Stimulated activated effector memory CD8-positive, alpha-beta T cell treated with anti-CD3 and anti-CD28 coated beads, Interleukin-12 subunit alpha, Interleukin-12 subunit beta, amount 100 ng/mL, for 72 hours (primary cell): ENCODE measurements at regions not wholly inside any gene's neighbourhood (a gene's known extent, or its start where the extent isn't known, plus 50 kb on each side); places are given as distances from the start of the nearest gene placed in this dataset.

ENCODE experiments used
- ATAC-seq: fragments of 150-1000 bp; cut with Tn5 transposase; 2 replicates; pipeline ENCODE4 v1.10.0; 2021
- DNase-seq, 2 donors: peaks; one replicate each; pipeline ENCODE4 v3.0.0; 2021 to 2022; ENCODE audit warnings: low spot score in 2 of 2
- H3K27ac Mint-ChIP-seq: one replicate; pipeline ENCODE4 v1.8.0; 2022; ENCODE audit warnings: mild to moderate bottlenecking, mixed read lengths
- H3K36me3 Mint-ChIP-seq: one replicate; pipeline ENCODE4 v1.8.0; 2022; ENCODE audit warnings: mild to moderate bottlenecking, mixed read lengths
- H3K4me1 Mint-ChIP-seq: one replicate; pipeline ENCODE4 v1.8.0; 2022; ENCODE audit warnings: mixed read lengths
- H3K4me3 Mint-ChIP-seq: one replicate; pipeline ENCODE4 v1.8.0; 2022; ENCODE audit warnings: mild to moderate bottlenecking, mixed read lengths
- H3K9me3 Mint-ChIP-seq: one replicate; pipeline ENCODE4 v1.8.0; 2022; ENCODE audit warnings: mixed read lengths

DNA sequence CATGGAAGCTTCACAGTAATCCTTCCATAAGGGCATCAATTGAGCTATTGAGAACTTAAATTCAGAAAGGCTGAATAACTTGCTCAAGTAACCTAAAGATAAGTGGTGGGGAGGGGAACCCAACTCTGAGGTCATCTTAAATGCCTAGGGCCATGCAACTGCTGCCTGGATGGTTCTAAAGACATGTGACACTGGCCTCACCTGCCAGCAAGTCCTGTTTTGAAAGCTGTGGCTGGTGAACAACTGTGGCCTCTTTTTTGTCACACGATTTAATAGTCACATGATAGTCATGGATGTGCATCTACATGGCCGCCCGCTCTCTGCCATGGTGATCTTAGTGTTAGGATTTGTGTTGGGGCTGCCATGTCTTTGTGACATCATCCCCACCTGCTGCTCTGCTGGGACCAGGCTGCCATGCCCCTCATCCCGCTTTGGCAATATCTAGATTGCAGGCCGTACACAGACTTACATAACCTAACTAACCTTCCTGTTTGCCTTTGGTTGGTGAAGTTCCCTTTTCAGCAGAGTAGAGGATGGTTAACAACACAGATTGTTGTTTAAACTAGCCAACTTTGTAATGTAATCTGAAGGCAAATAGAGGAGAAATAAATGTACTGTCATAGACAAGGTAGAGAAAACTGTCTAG, 177.9 kb upstream of the SH3BP4 start:
- no peak overlapping the region for H3K27ac Mint-ChIP-seq
- no peaks in the 10 kb centered on the region for H3K9me3 Mint-ChIP-seq
- no peaks in the 10 kb centered on the region for H3K4me1 Mint-ChIP-seq

DNA sequence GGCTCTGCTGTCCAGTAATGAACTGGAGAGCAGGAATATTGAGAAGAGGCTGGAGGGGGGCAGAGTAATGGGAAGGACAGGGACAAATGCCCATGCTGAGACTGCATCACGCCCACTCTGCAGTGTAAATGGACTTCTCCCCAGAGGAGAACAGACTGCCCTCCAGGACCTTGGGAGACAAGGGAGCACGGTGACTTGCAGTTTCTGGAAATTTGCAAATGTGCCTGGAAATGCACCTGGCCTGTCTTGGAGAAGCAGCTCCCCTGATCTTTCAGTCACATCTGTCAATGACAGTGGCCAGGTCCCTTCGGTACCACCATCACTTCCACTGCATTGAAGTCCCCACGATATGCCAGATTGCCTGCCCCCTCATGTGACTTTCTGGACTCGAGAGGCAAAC, 178.7 kb upstream of the SH3BP4 start:
- ATAC-seq, result no peak
- Mint-ChIP-seq H3K4me3 (no peak overlapping the region), H3K9me3 (no peaks in the 10 kb centered on the region), H3K36me3 (no peaks in the 10 kb centered on the region), H3K4me1 (no peaks in the 10 kb centered on the region), H3K27ac (no peak overlapping the region)
- no peak for DNase-seq

More for the DNA sequence above, 177.9 kb upstream of the SH3BP4 start:
- H3K4me3 Mint-ChIP-seq, result no peak overlapping the region
- ATAC-seq, result no peak
- H3K36me3 Mint-ChIP-seq, result no peaks in the 10 kb centered on the region
- DNase-seq, result no peak

DNA sequence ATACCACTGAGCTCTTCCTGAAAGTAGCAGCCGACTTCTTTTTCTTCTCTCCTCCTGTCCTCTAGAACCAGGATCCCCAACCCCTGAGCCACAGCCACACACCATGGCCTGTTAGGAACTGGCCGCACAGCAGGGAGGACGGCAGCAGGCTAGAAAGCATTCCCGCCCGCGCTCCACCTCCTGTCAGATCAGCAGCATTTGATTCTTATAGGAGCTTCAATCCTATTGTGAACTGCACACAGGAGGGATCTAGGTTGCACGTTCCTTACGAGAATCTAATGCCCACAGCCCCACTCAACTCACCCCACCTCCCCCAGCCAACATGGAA, 179.1 kb upstream of the SH3BP4 start:
- H3K27ac Mint-ChIP-seq, result no peak overlapping the region
- ATAC-seq, result no peak

DNA sequence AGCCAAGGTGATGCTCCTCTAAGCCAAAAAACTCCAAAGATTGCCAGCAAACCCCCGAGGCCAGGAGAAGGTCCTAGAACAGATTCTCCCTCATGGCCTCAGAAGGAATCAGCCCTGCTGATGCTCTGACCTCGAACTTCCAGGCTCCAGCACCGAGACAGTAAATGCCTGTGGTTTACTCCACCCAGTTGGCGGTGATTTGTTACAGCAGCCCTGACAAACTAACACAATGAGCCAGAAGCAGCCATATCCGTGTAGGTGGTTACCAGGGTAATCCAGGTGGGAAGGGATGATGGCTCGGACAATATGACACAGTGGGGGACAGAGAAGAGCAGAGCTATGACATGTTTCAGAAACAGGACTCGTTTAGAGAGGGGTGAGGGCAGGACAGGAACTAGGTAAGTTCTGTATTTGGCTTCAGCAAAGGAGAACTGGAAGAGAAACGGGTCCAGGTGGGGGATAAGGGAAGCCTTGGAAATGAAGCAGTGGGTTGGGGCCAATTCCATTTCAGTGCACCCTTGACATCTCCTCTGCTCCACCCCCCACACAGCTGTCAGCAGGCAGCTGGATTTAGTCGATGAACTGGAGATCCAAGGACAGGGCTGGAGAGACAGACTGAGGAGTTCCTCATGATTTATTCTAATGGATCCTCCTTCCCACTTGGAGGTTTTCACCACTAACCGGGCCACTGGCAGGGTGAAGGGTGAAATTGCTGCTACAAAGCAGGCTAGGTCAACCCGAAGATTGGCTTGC, 179.7 kb upstream of the SH3BP4 start:
- DNase-seq, result no peak
- H3K4me3 Mint-ChIP-seq, result no peak overlapping the region
- H3K36me3 Mint-ChIP-seq, result no peaks in the 10 kb centered on the region
- H3K4me1 Mint-ChIP-seq, result no peaks in the 10 kb centered on the region
- no peak for ATAC-seq
- H3K9me3 Mint-ChIP-seq, result no peaks in the 10 kb centered on the region
- no peak overlapping the region for H3K27ac Mint-ChIP-seq

More for the DNA sequence above, 179.1 kb upstream of the SH3BP4 start:
- Mint-ChIP-seq H3K4me3 (no peak overlapping the region), H3K4me1 (no peaks in the 10 kb centered on the region), H3K36me3 (no peaks in the 10 kb centered on the region), H3K9me3 (no peaks in the 10 kb centered on the region)
- DNase-seq, result no peak

DNA sequence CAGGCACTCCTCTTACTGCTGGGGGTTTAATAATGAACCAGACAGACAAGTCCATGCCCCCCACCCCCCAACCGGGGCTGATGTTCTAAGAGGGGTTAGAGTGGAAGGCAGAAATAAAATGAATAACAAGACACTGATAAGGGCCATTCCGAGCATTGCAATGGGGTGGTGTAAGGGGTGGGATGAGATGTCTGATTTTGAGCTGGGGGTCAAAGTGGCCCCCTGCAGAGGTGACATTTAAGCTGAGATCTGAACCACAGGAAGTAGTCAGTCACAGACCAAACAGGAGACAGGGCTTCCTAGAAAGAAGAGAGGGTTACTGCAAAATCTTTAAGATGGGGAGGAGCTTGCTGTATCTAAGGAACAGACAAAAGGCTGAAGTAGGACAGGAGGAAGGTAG, 180.6 kb upstream of the SH3BP4 start:
- H3K4me3 Mint-ChIP-seq, result no peak overlapping the region
- no peak overlapping the region for H3K27ac Mint-ChIP-seq
- no peak for ATAC-seq
- DNase-seq, result no peak
- H3K36me3 Mint-ChIP-seq, result no peaks in the 10 kb centered on the region
- H3K9me3 Mint-ChIP-seq, result no peaks in the 10 kb centered on the region
- H3K4me1 Mint-ChIP-seq, result no peaks in the 10 kb centered on the region

DNA sequence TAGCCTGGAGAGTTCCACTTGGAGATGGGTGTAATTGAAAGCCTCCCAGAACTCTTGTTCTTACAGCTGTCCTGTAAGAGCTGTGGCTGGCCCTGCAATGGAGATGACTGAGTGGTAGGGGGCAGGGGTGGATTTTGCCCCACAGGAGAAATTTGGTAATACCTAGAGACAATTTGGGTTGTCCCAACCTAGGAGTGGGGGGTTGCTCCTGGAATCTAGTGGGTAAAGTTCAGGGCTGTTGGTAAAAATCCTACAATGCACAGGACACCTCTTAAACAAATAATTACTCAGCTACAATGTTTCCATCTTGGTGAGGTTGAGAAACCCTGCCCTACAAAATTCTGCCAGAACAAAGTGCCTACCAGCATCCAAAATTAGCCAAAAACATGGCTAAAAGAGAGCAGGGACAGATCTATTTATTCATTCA, 181.1 kb upstream of the SH3BP4 start:
- Mint-ChIP-seq H3K9me3 (no peaks in the 10 kb centered on the region), H3K4me3 (no peak overlapping the region), H3K27ac (no peak overlapping the region), H3K4me1 (no peaks in the 10 kb centered on the region), H3K36me3 (no peaks in the 10 kb centered on the region)
- DNase-seq (no peak), ATAC-seq (no peak)

DNA sequence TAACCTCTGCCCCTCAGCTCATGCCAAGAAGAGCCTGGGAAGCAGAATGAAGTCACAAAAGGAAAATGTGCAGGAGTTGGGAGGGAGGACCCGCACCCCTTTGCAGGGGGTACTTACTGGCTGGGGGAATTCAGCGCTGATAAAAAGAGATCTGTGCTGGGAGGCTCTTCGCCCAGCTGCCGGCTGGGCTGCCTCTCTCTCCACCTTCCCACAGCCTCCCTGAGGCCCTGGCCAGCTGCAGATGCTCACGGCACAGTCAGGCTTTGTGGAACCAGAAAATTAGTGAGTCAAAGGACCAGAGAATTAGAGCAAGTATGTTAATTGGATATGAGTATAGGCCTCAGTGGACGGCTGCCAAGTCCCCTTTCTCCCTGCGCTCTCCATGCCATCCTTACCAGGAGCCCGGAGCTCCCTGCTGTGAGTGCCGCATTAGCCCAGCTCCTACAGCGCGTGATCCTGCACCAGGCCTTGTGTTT, 181.7 kb upstream of the SH3BP4 start:
- DNase-seq, result no peak
- Mint-ChIP-seq H3K4me3 (no peak overlapping the region), H3K4me1 (no peaks in the 10 kb centered on the region), H3K36me3 (no peaks in the 10 kb centered on the region), H3K27ac (no peak overlapping the region), H3K9me3 (no peaks in the 10 kb centered on the region)
- ATAC-seq, result no peak

DNA sequence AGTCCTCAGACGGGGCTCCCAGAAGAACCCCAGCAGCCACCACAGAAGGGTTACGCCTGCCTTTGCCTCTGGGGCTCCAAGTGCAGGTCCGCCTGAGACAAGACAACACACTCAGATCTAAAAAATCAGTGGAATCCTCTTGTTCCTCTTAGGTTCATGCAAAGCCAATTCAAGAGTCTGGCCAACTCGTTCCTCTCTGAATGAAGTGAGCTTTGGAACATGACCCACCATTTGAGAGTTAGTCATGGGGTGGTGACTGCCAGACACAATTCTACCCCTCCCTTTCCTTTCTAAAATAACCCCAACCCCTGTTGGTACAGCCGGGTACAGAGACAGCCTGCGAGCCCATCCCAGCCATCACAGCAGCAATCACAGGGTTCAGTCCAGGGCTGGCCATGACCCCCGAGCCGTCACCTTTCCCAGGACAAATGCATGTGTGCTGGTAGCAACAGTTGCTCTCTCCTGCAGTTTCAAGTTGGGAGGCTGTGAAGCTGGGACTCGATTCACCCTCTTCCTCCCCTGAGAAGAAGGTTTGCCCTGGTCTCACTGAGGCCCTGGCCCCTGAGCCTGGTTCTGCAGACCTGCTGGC, 183.1 kb upstream of the SH3BP4 start:
- Mint-ChIP-seq H3K4me1 (no peaks in the 10 kb centered on the region), H3K27ac (no peak overlapping the region), H3K36me3 (no peaks in the 10 kb centered on the region), H3K4me3 (no peak overlapping the region), H3K9me3 (no peaks in the 10 kb centered on the region)
- ATAC-seq (no peak), DNase-seq (no peak)

DNA sequence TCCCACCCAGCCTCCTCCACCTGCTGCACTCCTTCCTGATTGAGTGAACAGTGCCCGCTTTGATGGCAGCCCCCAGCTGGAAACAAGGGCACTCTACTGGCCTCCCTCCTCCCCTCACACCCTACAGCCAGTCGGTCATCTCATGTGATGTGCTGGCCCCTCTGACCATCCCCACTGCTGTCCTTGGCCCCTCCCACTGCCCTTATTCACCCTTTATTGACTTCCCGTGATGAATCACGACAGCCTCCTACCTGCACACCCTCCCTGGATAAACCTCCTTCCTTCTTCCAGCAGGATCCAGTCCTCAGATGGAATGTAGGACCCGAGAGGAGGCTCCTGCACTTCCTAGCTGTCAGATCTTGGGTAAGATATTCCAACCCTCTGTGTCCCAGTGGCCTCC, 186.5 kb upstream of the SH3BP4 start:
- DNase-seq, result no peak
- H3K4me3 Mint-ChIP-seq, result no peak overlapping the region
- no peak overlapping the region for H3K27ac Mint-ChIP-seq
- no peaks in the 10 kb centered on the region for H3K4me1 Mint-ChIP-seq
- ATAC-seq, result no peak
- H3K9me3 Mint-ChIP-seq, result no peaks in the 10 kb centered on the region
- no peaks in the 10 kb centered on the region for H3K36me3 Mint-ChIP-seq

DNA sequence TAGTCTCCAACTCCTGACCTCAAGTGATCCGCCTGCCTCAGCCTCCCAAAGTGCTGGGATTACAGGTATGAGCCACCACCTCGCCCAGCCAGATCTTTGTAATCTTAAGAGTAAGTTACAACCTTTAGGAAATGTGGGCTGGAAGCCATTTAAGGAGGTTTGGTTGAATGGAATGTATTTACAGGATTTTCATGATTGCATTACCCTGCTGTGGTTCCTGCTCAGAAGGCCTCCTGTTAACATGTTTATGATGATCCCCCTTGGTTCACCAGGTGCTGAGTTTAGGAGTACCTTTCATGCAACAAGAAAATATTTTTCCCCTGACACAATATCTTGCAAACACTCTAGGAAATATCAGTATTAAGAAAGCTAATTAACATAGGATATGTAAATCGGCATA, 187.4 kb upstream of the SH3BP4 start:
- Mint-ChIP-seq H3K4me3 (no peak overlapping the region), H3K9me3 (no peaks in the 10 kb centered on the region), H3K27ac (no peak overlapping the region), H3K36me3 (no peaks in the 10 kb centered on the region), H3K4me1 (no peaks in the 10 kb centered on the region)
- DNase-seq (no peak), ATAC-seq (no peak)

DNA sequence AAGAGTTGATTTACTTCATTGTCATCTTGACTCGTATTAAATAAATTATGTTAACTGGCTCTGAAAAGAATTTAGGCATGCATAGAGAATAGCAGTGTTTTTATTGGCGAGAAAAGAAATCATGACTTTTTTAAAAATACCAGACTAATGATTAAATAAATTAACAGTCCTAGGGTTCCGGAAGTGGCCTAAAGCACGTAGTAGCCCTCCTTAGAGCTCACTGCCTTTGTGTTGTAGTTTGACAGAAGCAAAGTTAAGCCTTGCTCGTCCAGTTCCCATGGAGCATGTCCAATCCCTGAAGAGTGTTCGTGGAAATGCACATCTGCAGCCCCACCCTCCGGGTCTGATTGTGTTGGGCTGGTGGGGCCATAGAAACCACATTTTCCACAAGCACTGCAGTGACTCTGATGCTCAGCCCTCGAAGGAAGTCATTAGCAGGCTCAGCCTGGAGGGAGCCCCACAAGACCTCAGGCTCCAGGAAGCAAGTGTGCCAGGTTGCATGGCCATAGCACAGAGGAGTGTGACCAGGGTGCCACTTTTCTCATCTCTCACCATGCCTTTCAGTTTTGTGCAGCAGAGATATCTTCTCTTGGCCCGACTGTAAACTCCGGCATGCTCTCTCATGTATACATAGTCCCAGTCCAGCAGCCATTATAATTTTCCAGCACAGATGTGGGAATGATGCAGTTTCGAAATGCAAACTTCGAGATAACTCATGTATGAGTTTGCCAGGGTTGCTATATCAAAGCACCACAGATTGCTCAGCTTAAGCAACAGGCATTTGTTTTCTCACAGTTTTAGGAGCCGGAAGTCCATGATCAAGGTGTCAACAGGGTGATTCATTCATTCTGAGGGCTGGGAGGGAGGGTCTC, 188.6 kb upstream of the SH3BP4 start:
- peak; percentile 32 for ATAC-seq
- Mint-ChIP-seq H3K36me3 (no peaks in the 10 kb centered on the region), H3K9me3 (no peaks in the 10 kb centered on the region), H3K4me3 (no peak overlapping the region), H3K4me1 (no peaks in the 10 kb centered on the region), H3K27ac (no peak overlapping the region)
- DNase-seq, result no peak

DNA sequence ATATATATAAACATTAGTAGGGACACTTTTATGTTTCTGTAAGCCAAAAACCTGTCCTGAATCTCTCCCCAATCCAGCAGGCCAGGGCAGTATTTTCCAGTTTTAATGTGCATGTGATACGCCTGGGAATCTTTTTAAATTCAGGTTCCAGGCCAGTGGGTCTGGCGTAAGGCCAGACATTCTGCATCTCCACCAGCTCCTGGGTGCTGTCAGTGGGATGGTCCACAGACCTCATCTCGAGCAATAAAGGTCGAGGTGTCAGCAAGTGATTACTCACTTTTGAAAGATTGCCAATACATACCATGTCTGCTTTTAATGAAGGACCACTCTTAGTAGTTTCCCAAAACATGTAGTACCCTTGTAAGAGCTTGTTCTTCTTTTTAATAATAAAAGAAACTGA, 189.9 kb upstream of the SH3BP4 start:
- ATAC-seq (no peak), DNase-seq (no peak)
- Mint-ChIP-seq H3K4me3 (no peak overlapping the region), H3K9me3 (no peaks in the 10 kb centered on the region), H3K4me1 (no peaks in the 10 kb centered on the region), H3K27ac (no peak overlapping the region), H3K36me3 (no peaks in the 10 kb centered on the region)

DNA sequence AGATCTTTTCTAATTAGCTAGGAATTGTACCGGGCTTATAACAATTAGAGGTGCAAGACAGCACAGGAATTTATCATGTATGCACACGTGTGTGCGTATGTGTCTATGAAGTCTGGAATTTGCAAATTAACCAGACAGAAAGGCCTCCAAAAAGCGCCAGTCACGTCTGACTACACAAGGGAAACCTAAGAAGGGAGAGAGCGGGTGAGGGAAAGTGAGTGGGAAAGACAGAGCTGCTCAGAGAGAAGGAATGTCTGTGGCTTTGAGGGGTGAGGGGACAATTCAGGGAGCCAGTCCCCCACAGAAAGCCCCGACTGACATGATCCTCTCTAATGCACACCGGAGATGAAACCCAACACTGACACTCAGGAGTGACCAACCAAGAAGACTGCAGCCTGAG, 197.7 kb upstream of the SH3BP4 start:
- DNase-seq (no peak), ATAC-seq (no peak)
- H3K4me1 Mint-ChIP-seq, result no peaks in the 10 kb centered on the region
- no peak overlapping the region for H3K27ac Mint-ChIP-seq
- H3K36me3 Mint-ChIP-seq, result no peaks in the 10 kb centered on the region
- H3K4me3 Mint-ChIP-seq, result no peak overlapping the region
- H3K9me3 Mint-ChIP-seq, result no peaks in the 10 kb centered on the region

DNA sequence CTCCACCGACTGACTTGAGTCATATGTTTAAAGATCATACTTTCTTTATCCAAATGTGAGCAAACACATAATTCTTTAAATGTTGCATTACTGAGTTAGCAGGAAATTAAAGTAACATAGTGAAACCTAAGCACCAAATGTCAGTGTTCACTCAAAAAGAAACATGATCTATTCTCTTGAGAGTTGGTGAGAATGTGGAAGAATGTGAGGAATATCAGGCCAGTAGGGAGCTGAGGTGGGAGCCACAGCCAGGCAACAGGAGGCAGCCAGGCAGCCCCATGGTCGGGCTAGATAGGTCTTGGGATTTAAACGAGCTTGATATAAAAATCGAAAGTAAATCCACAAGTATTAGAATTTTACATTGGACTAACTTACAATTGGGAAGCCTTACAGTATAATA, 198.1 kb upstream of the SH3BP4 start:
- Mint-ChIP-seq H3K36me3 (no peaks in the 10 kb centered on the region), H3K4me1 (no peaks in the 10 kb centered on the region), H3K27ac (no peak overlapping the region), H3K4me3 (no peak overlapping the region), H3K9me3 (no peaks in the 10 kb centered on the region)
- ATAC-seq (no peak), DNase-seq (no peak)

DNA sequence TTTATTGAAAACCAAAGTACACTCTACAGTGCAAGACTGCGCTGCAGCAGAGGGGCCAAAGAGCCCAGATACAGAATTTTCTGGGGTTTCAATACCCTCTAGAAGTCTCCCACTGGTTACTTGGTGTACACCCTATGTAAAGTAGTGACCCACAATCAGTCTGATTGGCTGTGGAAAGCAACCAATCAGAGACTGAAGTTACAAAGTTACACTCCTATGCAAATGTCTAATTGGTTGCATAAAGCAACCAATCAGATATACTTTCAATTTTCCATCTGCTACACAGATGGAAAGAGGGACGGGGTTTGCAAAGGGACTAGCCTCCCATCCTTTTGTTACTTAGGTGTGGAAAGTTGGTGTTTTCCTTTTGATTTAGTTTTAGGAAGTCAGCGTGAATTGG, 198.9 kb upstream of the SH3BP4 start:
- Mint-ChIP-seq H3K9me3 (peaks cover 2% of the 10 kb centered on the region), H3K36me3 (no peaks in the 10 kb centered on the region), H3K27ac (no peak overlapping the region), H3K4me1 (no peaks in the 10 kb centered on the region), H3K4me3 (no peak overlapping the region)
- ATAC-seq (no peak), DNase-seq (no peak)
